ENCODE measurements at regions not wholly inside any gene's neighbourhood (a gene's known extent, or its start where the extent isn't known, plus 50 kb on each side); places are given as distances from the start of the nearest gene placed in this dataset.

GRCh38 chr11:134645576-134645975, 233.5 kb upstream of the B3GAT1 start:
- Histone ChIP-seq H3K9me3 (ENCODE audit: insufficient read depth, low read depth, low read length) (no peaks in the 10 kb centered on the region), H3K79me2 (ENCODE audit: insufficient read depth, low read length) (no peaks in the 10 kb centered on the region), H3K4me2 (ENCODE audit: low read length) (no peak overlapping the region), H3K27me3 (ENCODE audit: insufficient read depth, low read length) (no peaks in the 10 kb centered on the region), H3K4me3 (ENCODE audit: insufficient read depth, low read depth, low read length) (no peak overlapping the region), H3K9ac (ENCODE audit: low read length) (no peak overlapping the region), H2AFZ (ENCODE audit: low read depth, low read length) (no peak overlapping the region), H3K36me3 (ENCODE audit: insufficient read depth, low read length) (no peaks in the 10 kb centered on the region), H3K4me1 (ENCODE audit: insufficient read depth, low read length) (no peaks in the 10 kb centered on the region), H3K27ac (ENCODE audit: low read depth, low read length) (no peak overlapping the region), H4K20me1 (ENCODE audit: insufficient read depth, low read length) (no peaks in the 10 kb centered on the region)
- Mint-ChIP-seq H3K27me3 (ENCODE audit: low read depth, unreplicated experiment) (peaks cover 46% of the 10 kb centered on the region), H3K4me1 (ENCODE audit: low read depth, unreplicated experiment) (peaks cover 9% of the 10 kb centered on the region), H3K27ac (ENCODE audit: unreplicated experiment) (no peak overlapping the region), H3K4me3 (ENCODE audit: unreplicated experiment) (no peak overlapping the region), H3K36me3 (ENCODE audit: low read depth, unreplicated experiment) (no peaks in the 10 kb centered on the region), H3K9me3 (ENCODE audit: unreplicated experiment) (no peaks in the 10 kb centered on the region)
- FAIRE-seq (no peak), DNase-seq (ENCODE audit: low read depth) (no peak)
- TF ChIP-seq EZH2 (IDR thresholded peaks at IDR 0.05; ENCODE audit: insufficient read depth, low read length) (no peak), CTCF (IDR thresholded peaks at IDR 0.05; ENCODE audit: insufficient read depth, low read depth, low read length) (no peak)

DNA sequence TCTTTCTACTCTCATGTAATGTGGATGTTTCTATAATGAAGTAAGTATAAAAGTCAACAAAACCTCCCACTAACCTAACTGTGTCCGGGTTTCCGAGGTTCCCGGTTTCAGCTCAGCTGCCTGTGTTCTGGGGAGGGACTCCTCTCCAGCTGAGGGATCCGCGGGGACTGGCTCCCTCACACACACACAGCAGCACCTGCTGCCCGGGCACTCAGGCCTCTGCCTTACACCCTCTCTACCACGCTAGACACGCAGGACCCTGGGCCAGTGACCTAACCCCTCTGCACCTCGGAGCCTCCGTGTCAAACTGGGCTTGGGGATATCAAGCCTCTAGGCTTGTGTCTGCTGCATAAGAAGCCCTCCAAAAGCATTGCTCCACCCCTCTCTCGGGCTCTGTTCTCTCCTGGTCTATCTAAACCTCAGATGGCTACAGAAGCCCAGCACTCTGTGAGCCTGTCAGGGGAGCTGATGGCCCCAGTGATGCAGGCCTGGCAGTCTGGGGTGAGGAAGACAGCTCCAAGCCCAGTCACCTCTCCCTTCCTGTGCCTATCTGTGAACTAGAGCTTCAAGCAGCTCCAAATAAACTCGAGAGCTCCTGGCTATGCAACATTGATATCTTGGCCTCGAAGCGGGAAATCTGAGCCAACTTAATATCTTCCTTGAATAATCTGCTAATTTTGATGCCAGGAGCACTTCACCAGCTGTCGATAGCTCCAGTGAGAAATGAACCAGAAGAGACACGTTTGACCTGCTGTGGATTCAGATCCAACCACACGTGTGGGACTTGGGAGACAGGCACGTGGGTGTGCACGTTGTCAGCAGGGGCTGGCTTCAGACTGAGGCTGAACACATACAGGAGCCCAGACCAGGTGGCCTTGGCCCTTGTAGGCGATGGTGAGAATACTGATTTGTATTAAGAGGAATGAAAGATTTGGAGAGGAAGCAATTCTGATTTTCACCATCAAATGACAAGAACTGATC, 232.7 kb upstream of the B3GAT1 start:
- H4K20me1 ChIP-seq (ENCODE audit: insufficient read depth, low read length), result no peaks in the 10 kb centered on the region
- Mint-ChIP-seq H3K9me3 (ENCODE audit: unreplicated experiment) (peaks cover 3% of the 10 kb centered on the region), H3K27me3 (ENCODE audit: low read depth, unreplicated experiment) (peaks cover 50% of the 10 kb centered on the region), H3K27ac (ENCODE audit: unreplicated experiment) (no peak overlapping the region), H3K4me3 (ENCODE audit: unreplicated experiment) (no peak overlapping the region), H3K4me1 (ENCODE audit: low read depth, unreplicated experiment) (peaks cover 9% of the 10 kb centered on the region), H3K36me3 (ENCODE audit: low read depth, unreplicated experiment) (no peaks in the 10 kb centered on the region)
- no peak overlapping the region for H3K4me2 ChIP-seq (ENCODE audit: low read length)
- H2AFZ ChIP-seq (ENCODE audit: low read depth, low read length), result no peak overlapping the region
- H3K27ac ChIP-seq (ENCODE audit: low read depth, low read length), result no peak overlapping the region
- H3K9me3 ChIP-seq (ENCODE audit: insufficient read depth, low read depth, low read length), result no peaks in the 10 kb centered on the region
- FAIRE-seq (no peak), DNase-seq (ENCODE audit: low read depth) (no peak)
- H3K36me3 ChIP-seq (ENCODE audit: insufficient read depth, low read length), result no peaks in the 10 kb centered on the region
- H3K27me3 ChIP-seq (ENCODE audit: insufficient read depth, low read length), result no peaks in the 10 kb centered on the region
- TF ChIP-seq CTCF (IDR thresholded peaks at IDR 0.05; ENCODE audit: insufficient read depth, low read depth, low read length) (no peak), EZH2 (IDR thresholded peaks at IDR 0.05; ENCODE audit: insufficient read depth, low read length) (no peak)
- H3K79me2 ChIP-seq (ENCODE audit: insufficient read depth, low read length), result no peaks in the 10 kb centered on the region
- no peaks in the 10 kb centered on the region for H3K4me1 ChIP-seq (ENCODE audit: insufficient read depth, low read length)
- H3K9ac ChIP-seq (ENCODE audit: low read length), result no peak overlapping the region
- no peak overlapping the region for H3K4me3 ChIP-seq (ENCODE audit: insufficient read depth, low read depth, low read length)

All from astrocyte (in vitro differentiated cells and primary cell).